Neural cell (in vitro differentiated cells): ENCODE measurements at regions not wholly inside any gene's neighbourhood (a gene's known extent, or its start where the extent isn't known, plus 50 kb on each side); places are given as distances from the start of the nearest gene placed in this dataset.

Experiments used
- TAF1 ChIP-seq: IDR thresholded peaks from 2 replicates; pipeline ENCODE4 v1.6.1; 2012; ENCODE audit warnings: low read depth
- TF ChIP-seq, protein P1 (sequence below): fragments of 450-650 bp; IDR thresholded peaks from 2 replicates; pipeline ENCODE4 v1.5.1; 2014; ENCODE audit warnings: antibody characterized with exemption, mild to moderate bottlenecking, moderate library complexity; ENCODE audit not compliant: poor library complexity, severe bottlenecking

DNA sequence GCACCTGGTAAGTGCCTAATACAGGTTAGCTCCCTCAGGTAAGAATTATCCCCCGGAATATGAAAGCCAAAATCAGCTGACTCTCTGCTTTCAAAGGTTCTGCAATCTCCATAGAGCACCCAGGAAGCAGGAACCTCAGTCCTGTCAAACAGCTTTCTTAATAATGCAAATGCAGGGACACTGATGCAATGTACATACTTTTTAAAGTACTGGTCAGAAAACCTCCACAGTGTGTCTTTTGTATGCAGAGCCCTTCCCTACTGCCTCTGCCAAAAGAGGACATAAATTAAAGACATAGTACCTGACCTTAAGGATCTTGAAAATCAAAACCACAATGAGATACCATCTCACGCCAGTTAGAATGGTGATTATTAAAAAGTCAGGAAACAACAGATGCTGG, 365.0 kb upstream of the KAZN start:
- TF ChIP-seq, protein P1, sequence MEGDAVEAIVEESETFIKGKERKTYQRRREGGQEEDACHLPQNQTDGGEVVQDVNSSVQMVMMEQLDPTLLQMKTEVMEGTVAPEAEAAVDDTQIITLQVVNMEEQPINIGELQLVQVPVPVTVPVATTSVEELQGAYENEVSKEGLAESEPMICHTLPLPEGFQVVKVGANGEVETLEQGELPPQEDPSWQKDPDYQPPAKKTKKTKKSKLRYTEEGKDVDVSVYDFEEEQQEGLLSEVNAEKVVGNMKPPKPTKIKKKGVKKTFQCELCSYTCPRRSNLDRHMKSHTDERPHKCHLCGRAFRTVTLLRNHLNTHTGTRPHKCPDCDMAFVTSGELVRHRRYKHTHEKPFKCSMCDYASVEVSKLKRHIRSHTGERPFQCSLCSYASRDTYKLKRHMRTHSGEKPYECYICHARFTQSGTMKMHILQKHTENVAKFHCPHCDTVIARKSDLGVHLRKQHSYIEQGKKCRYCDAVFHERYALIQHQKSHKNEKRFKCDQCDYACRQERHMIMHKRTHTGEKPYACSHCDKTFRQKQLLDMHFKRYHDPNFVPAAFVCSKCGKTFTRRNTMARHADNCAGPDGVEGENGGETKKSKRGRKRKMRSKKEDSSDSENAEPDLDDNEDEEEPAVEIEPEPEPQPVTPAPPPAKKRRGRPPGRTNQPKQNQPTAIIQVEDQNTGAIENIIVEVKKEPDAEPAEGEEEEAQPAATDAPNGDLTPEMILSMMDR: no peak
- TF ChIP-seq TAF1: no peak
